Rectal smooth muscle tissue (tissue), 1 donor: ENCODE measurements at regions not wholly inside any gene's neighbourhood (a gene's known extent, or its start where the extent isn't known, plus 50 kb on each side); places are given as distances from the start of the nearest gene placed in this dataset.

Experiments
- H3K27ac ChIP-seq: one replicate; pipeline ENCODE4 v1.7.0; 2013; ENCODE audit warnings: low read depth, low read length, inconsistent platforms
- H3K27me3 ChIP-seq: one replicate; pipeline ENCODE4 v1.7.0; 2013; ENCODE audit warnings: low read length; ENCODE audit not compliant: control insufficient read depth, insufficient read depth
- H3K36me3 ChIP-seq: one replicate; pipeline ENCODE4 v1.7.0; 2013; ENCODE audit warnings: low read length; ENCODE audit not compliant: control insufficient read depth, insufficient read depth
- H3K4me1 ChIP-seq: one replicate; pipeline ENCODE4 v1.7.0; 2013; ENCODE audit warnings: low read length; ENCODE audit not compliant: control insufficient read depth, insufficient read depth
- H3K4me3 ChIP-seq: one replicate; pipeline ENCODE4 v1.7.0; 2013; ENCODE audit warnings: low read length
- H3K9ac ChIP-seq: one replicate; pipeline ENCODE4 v1.7.0; 2013; ENCODE audit warnings: low read length

DNA sequence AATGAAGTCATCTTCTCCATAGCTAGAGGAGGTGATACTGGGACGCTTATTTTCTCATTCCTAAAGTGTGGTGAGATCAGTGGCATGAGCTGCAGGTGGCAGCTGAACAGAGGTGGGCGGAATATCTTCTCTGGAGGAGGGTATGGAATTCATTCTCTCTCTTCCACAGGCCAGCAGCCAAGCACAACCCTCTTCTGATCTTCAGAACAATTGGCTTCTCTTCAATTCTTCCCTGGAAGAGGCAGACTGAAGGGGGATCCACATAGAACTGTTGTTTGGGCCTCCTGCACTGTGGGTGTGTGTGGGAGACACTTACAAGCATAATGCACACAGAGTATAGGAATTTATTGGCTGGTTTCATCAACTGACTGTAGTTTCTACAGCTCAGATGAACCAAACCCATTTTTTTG, 180.4 kb upstream of the RASGEF1B start:
- Histone ChIP-seq H3K4me1 (no peaks in the 10 kb centered on the region), H3K27ac (no peak overlapping the region), H3K4me3 (no peak overlapping the region), H3K9ac (no peak overlapping the region), H3K36me3 (no peaks in the 10 kb centered on the region), H3K27me3 (no peaks in the 10 kb centered on the region)

DNA sequence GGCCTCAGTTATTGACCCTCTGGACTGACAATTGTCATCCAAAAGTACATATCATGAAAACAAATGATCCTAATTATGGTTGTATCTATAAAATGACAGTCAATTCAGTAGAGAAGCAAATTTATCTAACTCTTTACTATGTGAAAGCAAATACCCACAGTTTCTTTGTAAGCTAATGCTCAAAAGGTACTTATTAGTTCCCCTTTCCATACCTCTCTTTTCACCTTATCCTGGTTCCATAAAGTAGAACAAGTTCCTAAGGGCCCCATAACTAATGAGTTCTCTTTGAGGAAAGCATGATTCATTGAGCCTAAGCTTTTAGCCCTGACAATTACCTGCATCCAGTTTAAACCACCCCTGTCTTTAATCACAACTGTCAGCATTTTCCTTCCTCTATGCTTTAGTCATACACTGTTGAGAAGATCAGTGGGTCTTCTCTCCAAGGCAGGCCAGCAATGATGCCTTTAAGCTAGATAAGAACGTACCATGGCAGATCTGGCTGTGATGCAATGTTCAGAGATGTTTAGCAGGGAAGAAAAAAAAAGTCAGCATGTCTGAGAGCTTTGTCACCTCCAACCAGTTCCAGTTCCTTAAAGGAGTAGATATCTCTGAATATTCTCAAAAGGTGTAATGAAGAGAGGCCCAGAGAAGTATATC, 179.7 kb upstream of the RASGEF1B start:
- Histone ChIP-seq H3K36me3 (no peaks in the 10 kb centered on the region), H3K27ac (no peak overlapping the region), H3K27me3 (no peaks in the 10 kb centered on the region), H3K4me1 (no peaks in the 10 kb centered on the region), H3K4me3 (no peak overlapping the region), H3K9ac (no peak overlapping the region)

DNA sequence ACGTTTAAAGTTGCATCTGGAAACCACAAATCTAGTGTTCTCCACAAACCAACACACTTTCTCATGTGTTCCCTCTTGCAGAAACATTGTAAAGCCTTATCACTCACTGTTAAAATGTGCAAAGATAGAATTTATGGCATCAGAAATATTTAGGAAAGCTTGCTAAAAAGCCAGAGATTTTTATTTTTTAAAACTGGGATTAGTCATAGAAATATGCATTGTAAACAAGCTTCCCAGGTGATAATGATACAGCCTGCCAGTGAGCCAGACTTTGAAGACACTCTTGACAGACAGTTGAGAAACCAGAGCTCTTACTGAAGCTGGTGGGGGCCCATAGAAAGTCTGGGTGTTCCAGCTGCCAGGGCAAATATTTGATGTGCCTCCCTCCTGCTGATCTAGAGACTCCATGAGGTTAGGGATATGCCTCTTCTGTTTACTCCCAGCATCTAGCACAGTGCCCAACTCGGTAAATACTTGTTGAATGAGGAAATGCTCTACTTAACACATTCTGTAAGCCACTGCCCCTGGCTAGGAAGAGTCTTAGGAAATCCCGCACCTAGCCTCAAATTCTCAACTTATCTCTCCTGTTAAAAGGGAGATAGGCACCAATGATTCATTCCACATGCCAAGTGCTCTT, 179.0 kb upstream of the RASGEF1B start:
- Histone ChIP-seq H3K9ac (no peak overlapping the region), H3K4me3 (no peak overlapping the region), H3K4me1 (no peaks in the 10 kb centered on the region), H3K27me3 (no peaks in the 10 kb centered on the region), H3K36me3 (no peaks in the 10 kb centered on the region), H3K27ac (no peak overlapping the region)

DNA sequence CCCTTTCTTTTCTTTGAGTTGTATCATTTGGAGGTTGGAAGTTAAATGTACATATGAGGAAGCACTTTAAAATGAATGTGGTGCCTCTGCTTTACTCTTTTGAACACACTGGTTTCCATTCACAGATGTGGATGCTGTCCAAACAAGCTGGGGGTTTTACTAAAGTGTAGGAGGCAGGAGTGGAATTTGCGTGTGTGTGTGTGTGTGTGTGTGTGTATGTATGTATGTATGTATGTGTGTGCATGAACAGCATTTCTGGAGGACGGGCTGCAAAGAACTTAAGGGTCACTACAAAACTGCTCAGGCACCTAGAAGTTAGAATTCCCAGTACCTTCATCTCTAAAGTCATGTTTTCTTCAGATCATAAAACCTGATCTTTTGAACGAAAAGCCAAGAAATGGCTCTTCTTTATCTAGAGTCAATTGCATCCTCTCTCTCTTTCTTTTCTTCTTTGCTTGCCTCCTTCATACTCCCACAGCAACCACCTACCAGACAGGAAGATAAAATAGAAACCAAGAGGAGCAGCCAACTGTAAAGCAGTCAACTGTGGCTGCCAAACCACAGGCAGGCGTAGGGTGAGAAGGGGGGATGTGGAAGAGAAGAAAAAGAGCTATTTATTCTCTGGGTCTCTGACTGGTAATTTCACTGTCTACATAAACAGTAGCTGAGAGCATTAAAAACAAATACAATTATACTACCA, 177.0 kb upstream of the RASGEF1B start:
- Histone ChIP-seq H3K4me1 (no peaks in the 10 kb centered on the region), H3K4me3 (no peak overlapping the region), H3K9ac (no peak overlapping the region)

DNA sequence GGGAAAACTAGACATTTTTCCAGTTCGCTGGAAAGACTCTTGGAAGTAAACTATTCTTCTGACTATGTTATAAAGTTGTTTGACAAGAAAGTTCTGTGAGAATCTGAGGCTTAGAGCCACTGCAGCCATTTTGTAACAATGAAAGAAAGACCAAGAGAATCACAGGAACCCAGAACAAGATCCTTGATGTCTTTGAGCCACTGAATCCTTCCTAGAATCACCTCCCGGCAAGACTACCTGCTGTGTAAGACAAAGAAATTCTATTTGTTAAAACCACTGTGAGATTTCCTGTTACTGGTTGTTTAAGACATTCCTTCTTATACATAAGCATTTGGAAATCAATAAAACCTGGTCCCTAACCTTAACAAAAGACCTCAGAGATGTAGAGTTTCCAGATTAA, 175.7 kb upstream of the RASGEF1B start:
- no peaks in the 10 kb centered on the region for H3K36me3 ChIP-seq
- H3K9ac ChIP-seq, result no peak overlapping the region
- H3K4me3 ChIP-seq, result no peak overlapping the region
- no peaks in the 10 kb centered on the region for H3K27me3 ChIP-seq
- H3K4me1 ChIP-seq, result no peaks in the 10 kb centered on the region
- no peak overlapping the region for H3K27ac ChIP-seq

More for the DNA sequence above, 177.0 kb upstream of the RASGEF1B start:
- no peak overlapping the region for H3K27ac ChIP-seq
- no peaks in the 10 kb centered on the region for H3K36me3 ChIP-seq
- no peaks in the 10 kb centered on the region for H3K27me3 ChIP-seq

DNA sequence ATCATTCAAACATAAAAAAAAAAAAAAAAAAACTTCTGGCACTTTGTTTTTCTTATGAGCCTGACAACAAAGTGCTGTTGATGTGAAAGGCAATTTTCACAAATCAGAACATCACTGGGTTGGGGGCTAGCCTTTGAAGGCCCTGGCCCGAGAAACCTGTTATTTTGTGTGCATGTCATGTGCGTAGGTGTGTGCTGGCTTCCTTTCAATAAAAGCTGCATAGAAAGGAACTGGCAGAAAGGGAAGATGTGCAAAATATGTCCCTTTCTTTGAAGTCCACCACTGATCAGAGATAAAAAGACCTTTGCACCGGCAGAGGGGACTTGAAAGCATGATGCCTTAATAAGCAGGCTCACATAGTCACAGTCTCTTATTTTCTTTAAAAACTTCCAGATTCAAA, 170.8 kb upstream of the RASGEF1B start:
- Histone ChIP-seq H3K27me3 (no peaks in the 10 kb centered on the region), H3K9ac (no peak overlapping the region), H3K36me3 (no peaks in the 10 kb centered on the region), H3K4me1 (no peaks in the 10 kb centered on the region), H3K27ac (no peak overlapping the region), H3K4me3 (no peak overlapping the region)

DNA sequence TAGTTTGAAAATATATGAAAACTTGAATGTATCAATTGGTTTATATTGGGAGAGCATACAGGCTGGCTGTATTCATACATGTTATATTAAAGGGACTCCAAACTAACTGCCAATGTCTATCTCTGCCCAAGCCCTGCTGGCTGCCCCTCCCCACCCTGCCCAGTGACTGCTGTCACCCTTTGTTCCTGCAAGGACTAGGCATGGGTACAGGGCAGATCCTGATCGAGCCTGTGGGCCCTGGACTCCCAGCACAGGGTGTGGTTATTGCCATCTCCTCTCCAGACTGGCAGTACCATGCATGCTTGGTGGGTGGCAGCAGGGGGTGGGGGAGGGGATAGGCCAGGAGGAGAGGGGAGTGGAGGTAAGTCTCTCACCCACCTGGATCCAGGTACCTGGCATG, 167.5 kb upstream of the RASGEF1B start:
- no peak overlapping the region for H3K9ac ChIP-seq
- no peaks in the 10 kb centered on the region for H3K27me3 ChIP-seq
- no peaks in the 10 kb centered on the region for H3K36me3 ChIP-seq
- no peaks in the 10 kb centered on the region for H3K4me1 ChIP-seq
- H3K4me3 ChIP-seq, result no peak overlapping the region
- H3K27ac ChIP-seq, result no peak overlapping the region

DNA sequence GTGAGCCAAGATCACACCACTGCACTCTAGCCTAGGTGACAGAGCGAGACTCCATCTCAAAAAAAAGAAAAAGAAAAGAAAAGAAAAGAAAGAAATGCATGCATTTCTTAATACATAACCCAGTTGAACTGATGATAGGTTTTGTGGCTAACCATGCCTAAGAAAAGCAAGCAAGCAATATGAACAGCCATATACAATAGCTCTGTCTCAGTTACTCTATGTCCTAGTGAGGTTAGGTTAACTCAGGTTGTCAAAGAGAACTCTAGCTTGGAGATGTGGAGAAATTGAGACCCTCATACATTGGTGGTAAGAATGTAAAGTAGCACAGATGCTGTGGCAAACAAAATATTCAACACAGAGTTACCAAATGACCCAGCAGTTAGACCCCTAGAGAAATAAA, 167.0 kb upstream of the RASGEF1B start:
- H3K4me3 ChIP-seq, result no peak overlapping the region
- H3K4me1 ChIP-seq, result no peaks in the 10 kb centered on the region
- no peaks in the 10 kb centered on the region for H3K36me3 ChIP-seq

DNA sequence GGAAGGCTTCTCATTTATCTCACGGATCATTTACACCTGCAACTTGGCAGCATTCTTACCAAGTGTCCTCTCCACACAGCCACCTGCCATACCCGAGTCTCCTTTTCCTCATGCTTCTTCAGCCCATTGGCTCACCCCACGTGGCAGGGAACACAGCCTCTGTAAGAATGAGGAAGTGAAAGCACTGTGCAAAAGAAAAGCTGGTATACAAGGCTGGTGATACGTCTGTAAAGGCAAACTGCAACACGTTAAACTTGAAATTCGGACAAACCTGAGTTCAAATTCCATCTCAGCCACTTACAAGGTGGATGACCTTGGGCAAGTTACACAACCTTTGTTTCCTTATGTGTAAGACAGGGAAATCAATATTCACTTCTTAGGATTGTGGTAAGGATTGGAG, 164.0 kb upstream of the RASGEF1B start:
- Histone ChIP-seq H3K4me3 (peak overlapping the region; percentile 9), H3K27ac (no peak overlapping the region), H3K27me3 (no peaks in the 10 kb centered on the region), H3K9ac (no peak overlapping the region), H3K4me1 (peaks cover 6% of the 10 kb centered on the region), H3K36me3 (no peaks in the 10 kb centered on the region)

More for the DNA sequence above, 167.0 kb upstream of the RASGEF1B start:
- Histone ChIP-seq H3K27me3 (no peaks in the 10 kb centered on the region), H3K9ac (no peak overlapping the region), H3K27ac (no peak overlapping the region)

DNA sequence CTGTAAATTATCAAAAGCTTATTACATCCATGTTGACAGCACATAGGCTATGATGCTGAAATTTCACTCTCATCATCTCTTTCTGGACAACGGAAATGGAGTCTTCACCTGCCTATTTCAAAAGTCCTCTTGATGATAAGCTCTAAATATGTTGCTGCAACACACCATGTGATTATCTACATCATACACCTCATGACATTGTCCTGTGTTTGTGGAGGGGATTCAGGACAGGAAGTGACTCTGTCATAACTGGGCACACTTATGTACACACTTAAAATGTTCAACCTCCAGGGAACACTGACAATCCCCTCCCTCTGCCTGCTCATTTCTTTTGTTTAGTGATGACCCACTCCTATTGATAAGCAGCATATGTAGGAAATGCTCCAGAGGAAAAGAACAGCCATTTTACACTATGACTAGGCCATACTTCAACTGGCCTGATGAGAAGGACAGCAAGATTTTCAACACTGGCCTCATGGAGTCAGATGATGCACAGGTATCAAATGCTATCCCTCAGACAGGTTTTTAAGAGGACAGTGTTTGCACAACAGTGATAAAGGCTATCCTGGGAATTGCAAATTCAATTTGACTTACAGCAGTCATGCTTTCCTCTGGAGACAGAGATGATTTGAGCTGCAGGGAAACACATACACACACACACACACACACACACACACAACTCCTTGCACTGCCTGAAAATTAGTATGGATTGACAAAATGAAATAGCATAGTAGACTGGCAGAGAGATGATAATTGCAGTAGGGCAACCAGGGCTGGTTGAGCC, 163.3 kb upstream of the RASGEF1B start:
- H3K27me3 ChIP-seq, result no peaks in the 10 kb centered on the region
- no peak overlapping the region for H3K4me3 ChIP-seq
- H3K9ac ChIP-seq, result no peak overlapping the region
- H3K27ac ChIP-seq, result no peak overlapping the region
- peaks cover 6% of the 10 kb centered on the region for H3K4me1 ChIP-seq
- H3K36me3 ChIP-seq, result no peaks in the 10 kb centered on the region

DNA sequence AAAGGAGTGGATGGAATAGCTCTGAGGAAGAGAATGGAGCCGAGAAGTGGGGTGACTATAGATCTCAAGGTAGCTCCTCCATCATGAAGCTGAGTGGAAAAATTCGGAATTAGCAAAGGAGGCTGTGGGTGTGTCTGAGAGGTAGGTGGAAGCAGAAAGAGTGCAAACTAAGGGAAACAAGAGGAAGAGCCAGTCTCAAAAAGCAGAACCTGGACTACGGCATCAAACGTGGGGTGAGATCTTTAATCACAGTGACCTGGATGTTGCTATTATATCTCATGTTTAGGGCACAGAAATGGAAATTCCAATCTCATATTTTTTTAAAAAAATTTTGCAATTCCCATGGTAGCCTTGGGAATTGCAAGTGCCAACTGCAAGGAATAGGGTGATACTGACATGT, 162.5 kb upstream of the RASGEF1B start:
- Histone ChIP-seq H3K27me3 (no peaks in the 10 kb centered on the region), H3K4me1 (peaks cover 6% of the 10 kb centered on the region), H3K4me3 (no peak overlapping the region), H3K27ac (no peak overlapping the region), H3K9ac (no peak overlapping the region), H3K36me3 (no peaks in the 10 kb centered on the region)

DNA sequence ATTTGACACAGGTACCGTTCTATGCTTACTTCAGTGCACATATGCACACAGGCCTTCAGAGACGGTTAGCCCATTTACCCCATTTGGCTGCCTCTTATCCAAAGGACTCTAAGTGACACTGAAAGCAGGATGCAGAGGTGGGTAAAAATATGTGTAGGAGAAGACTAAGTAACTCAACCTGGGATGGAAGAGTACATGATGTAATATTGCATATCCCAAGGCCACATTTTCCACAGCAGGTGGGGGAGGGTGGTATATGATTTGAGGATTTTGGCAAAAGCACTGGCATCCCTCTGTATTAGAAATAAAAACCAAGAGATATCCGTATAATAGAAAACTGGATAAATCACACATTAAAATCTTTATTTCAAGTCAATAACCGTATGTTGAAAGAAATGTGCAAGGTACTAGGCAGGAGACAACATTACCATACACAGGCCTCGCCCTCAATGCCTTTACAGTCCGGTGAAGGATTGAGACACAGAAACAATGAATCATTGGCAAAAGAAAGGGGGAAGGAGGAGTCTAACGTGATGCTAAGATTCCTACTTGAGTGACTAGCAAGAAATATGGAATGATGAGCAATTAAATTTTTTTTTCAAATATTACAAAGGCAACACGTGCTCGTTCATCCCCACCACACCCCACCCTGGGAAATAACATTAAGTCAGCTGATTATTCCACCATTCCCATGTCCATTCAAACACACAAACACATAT, 161.0 kb upstream of the RASGEF1B start:
- peaks cover 6% of the 10 kb centered on the region for H3K4me1 ChIP-seq
- no peak overlapping the region for H3K4me3 ChIP-seq
- no peak overlapping the region for H3K27ac ChIP-seq
- H3K9ac ChIP-seq, result no peak overlapping the region
- H3K36me3 ChIP-seq, result no peaks in the 10 kb centered on the region
- no peaks in the 10 kb centered on the region for H3K27me3 ChIP-seq
